A673 (cell line): ENCODE measurements at regions not wholly inside any gene's neighbourhood (a gene's known extent, or its start where the extent isn't known, plus 50 kb on each side); places are given as distances from the start of the nearest gene placed in this dataset.

ENCODE experiments used
- EZH2 ChIP-seq: fragments of 200-600 bp; sonication (generic); IDR thresholded peaks from 2 replicates; pipeline ENCODE4 v1.6.1; 2017; ENCODE audit warnings: borderline replicate concordance, low read depth, mild to moderate bottlenecking, mixed read lengths, antibody characterized with exemption, low read length; ENCODE audit not compliant: poor library complexity, severe bottlenecking
- TF ChIP-seq, protein P1 (sequence below): fragments of 300-800, 200-600 bp; sonication (generic); conservative IDR thresholded peaks from 2 replicates; pipeline ENCODE4 v1.5.1; 2017; ENCODE audit warnings: low read depth, mild to moderate bottlenecking, antibody characterized with exemption, low read length, moderate library complexity, mixed read lengths

- TF ChIP-seq, protein P1, sequence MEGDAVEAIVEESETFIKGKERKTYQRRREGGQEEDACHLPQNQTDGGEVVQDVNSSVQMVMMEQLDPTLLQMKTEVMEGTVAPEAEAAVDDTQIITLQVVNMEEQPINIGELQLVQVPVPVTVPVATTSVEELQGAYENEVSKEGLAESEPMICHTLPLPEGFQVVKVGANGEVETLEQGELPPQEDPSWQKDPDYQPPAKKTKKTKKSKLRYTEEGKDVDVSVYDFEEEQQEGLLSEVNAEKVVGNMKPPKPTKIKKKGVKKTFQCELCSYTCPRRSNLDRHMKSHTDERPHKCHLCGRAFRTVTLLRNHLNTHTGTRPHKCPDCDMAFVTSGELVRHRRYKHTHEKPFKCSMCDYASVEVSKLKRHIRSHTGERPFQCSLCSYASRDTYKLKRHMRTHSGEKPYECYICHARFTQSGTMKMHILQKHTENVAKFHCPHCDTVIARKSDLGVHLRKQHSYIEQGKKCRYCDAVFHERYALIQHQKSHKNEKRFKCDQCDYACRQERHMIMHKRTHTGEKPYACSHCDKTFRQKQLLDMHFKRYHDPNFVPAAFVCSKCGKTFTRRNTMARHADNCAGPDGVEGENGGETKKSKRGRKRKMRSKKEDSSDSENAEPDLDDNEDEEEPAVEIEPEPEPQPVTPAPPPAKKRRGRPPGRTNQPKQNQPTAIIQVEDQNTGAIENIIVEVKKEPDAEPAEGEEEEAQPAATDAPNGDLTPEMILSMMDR: no peak
- no peak for TF ChIP-seq EZH2
Measured at GRCh38 chr3:168544097-168544957, 448.6 kb upstream of the GOLIM4 start.
